RWPE2 (cell line): ENCODE measurements at regions not wholly inside any gene's neighbourhood (a gene's known extent, or its start where the extent isn't known, plus 50 kb on each side); places are given as distances from the start of the nearest gene placed in this dataset.

Experiments
- ATAC-seq: fragments of 200-7000 bp; cut with Tn5 transposase; 3 replicates; pipeline ENCODE4 v1.9.1; 2021; ENCODE audit warnings: low read depth
- DNase-seq: peaks from one replicate; pipeline ENCODE4 v3.0.0-alpha.2; 2020; ENCODE audit warnings: low spot score
- H3K27ac ChIP-seq: fragments of 450-650 bp; 2 replicates; pipeline ENCODE4 v1.5.1; 2017; ENCODE audit warnings: mild to moderate bottlenecking; ENCODE audit not compliant: poor library complexity, severe bottlenecking
- H3K27me3 ChIP-seq: fragments of 250-450 bp; sonication (Bioruptor Pico); 2 replicates; pipeline ENCODE4 v1.5.1; 2021; ENCODE audit warnings: mild to moderate bottlenecking, moderate library complexity; ENCODE audit not compliant: insufficient read depth, poor library complexity, severe bottlenecking
- H3K36me3 ChIP-seq: fragments of 250-450 bp; sonication (Bioruptor Pico); 2 replicates; pipeline ENCODE4 v1.5.1; 2020; ENCODE audit warnings: low read depth, mild to moderate bottlenecking, moderate library complexity
- H3K4me1 ChIP-seq: fragments of 250-450 bp; sonication (Bioruptor Pico); 2 replicates; pipeline ENCODE4 v1.5.1; 2021; ENCODE audit warnings: mild to moderate bottlenecking, moderate library complexity; ENCODE audit not compliant: insufficient read depth, poor library complexity, severe bottlenecking
- H3K4me3 ChIP-seq: fragments of 250-450 bp; sonication (Bioruptor Pico); 2 replicates; pipeline ENCODE4 v1.5.1; 2021; ENCODE audit warnings: mild to moderate bottlenecking, moderate library complexity; ENCODE audit not compliant: severe bottlenecking
- H3K9me3 ChIP-seq: fragments of 250-450 bp; sonication (Bioruptor Pico); 2 replicates; pipeline ENCODE4 v1.5.1; 2021; ENCODE audit warnings: mild to moderate bottlenecking, moderate library complexity; ENCODE audit not compliant: severe bottlenecking
- CTCF ChIP-seq: fragments of 450-650 bp; IDR thresholded peaks from one replicate; pipeline ENCODE4 v1.5.1; 2017; ENCODE audit warnings: mild to moderate bottlenecking, moderate library complexity; ENCODE audit not compliant: poor library complexity, severe bottlenecking

GRCh38 chr6:22830463-22830862, 261.1 kb downstream of the HDGFL1 start:
- Histone ChIP-seq H3K27ac (no peak overlapping the region), H3K27me3 (no peaks in the 10 kb centered on the region), H3K36me3 (no peaks in the 10 kb centered on the region), H3K9me3 (no peaks in the 10 kb centered on the region), H3K4me1 (peaks cover 31% of the 10 kb centered on the region), H3K4me3 (no peak overlapping the region)
- no peak for ATAC-seq
- no peak for TF ChIP-seq CTCF
- DNase-seq: no peak

DNA sequence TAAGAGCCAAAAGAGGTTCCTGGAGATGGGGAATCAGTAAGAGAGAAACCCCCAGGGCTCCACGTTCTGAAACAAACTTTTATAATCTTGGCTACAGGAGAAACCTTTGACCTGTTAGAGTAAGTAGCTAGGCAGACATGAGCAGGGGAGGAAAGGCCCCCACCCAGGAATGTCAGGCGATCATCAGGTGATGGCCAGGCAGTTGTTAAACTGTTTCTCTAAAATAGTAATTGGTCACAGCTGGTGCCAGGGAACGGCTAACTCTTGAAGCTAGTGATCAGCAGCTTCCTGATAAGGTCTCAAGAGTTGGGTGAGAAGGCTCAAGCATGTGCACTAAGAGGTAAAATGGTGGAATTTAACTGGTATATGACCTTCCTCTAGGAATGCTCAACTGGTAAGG, 263.8 kb downstream of the HDGFL1 start:
- H3K27ac ChIP-seq: no peak overlapping the region
- H3K9me3 ChIP-seq: peaks cover 3% of the 10 kb centered on the region
- H3K36me3 ChIP-seq: no peaks in the 10 kb centered on the region
- no peak for TF ChIP-seq CTCF
- peaks cover 14% of the 10 kb centered on the region for H3K4me1 ChIP-seq
- no peaks in the 10 kb centered on the region for H3K27me3 ChIP-seq
- no peak for DNase-seq
- H3K4me3 ChIP-seq: no peak overlapping the region
- ATAC-seq: no peak

- DNase-seq (no peak), ATAC-seq (no peak)
- no peaks in the 10 kb centered on the region for H3K36me3 ChIP-seq
- TF ChIP-seq CTCF: no peak
- no peaks in the 10 kb centered on the region for H3K27me3 ChIP-seq
- H3K27ac ChIP-seq: no peak overlapping the region
- no peaks in the 10 kb centered on the region for H3K4me1 ChIP-seq
- peaks cover 11% of the 10 kb centered on the region for H3K9me3 ChIP-seq
- no peak overlapping the region for H3K4me3 ChIP-seq
These were observed 269.0 kb downstream of the HDGFL1 start for GRCh38 chr6:22838345-22838744.

DNA sequence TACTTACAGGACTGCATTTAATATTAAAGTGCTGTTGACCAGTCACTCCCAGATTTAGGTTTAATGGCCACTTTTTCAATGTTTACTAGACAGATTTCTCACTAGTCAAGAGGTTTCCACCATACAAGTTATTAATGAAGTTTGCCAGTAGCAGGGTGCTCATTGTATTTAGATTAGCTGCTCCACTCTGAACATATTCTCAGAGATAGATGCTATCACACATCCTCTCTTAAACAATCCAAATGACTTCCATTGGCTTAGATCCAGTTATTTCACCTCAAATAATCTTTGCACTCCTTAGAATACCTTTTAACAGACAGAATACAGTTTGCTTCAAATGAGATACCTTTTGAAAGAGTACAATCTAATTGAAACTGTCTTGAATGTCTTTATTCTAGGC, 276.1 kb downstream of the HDGFL1 start:
- TF ChIP-seq CTCF: no peak
- Histone ChIP-seq H3K27ac (no peak overlapping the region), H3K4me3 (no peak overlapping the region), H3K4me1 (no peaks in the 10 kb centered on the region), H3K36me3 (no peaks in the 10 kb centered on the region), H3K9me3 (no peaks in the 10 kb centered on the region), H3K27me3 (no peaks in the 10 kb centered on the region)
- ATAC-seq: no peak
- DNase-seq: no peak

DNA sequence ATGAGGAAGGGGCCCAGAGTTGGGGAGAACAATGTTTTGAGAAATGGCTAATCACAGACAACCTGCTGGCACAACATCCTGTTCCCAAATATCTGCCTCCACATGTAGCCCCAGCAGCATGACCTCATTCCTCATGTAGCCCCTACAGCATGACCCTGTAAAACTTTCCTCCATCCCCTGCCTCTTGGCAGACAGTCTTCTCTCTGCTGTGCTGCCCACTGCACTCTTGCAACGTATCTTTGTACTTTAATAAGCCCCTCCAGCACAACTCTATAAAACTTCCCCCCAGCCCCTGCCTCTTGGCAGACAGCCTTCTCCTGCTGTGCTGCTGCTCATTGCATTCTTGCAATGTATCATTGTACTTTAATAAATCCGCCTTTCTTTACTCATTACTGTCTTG, 278.8 kb downstream of the HDGFL1 start:
- no peaks in the 10 kb centered on the region for H3K9me3 ChIP-seq
- no peak for TF ChIP-seq CTCF
- H3K4me1 ChIP-seq: no peaks in the 10 kb centered on the region
- ATAC-seq (no peak), DNase-seq (no peak)
- no peak overlapping the region for H3K27ac ChIP-seq
- no peaks in the 10 kb centered on the region for H3K27me3 ChIP-seq
- no peak overlapping the region for H3K4me3 ChIP-seq
- H3K36me3 ChIP-seq: no peaks in the 10 kb centered on the region
